H1 (cell line): ENCODE measurements at regions not wholly inside any gene's neighbourhood (a gene's known extent, or its start where the extent isn't known, plus 50 kb on each side); places are given as distances from the start of the nearest gene placed in this dataset.

ENCODE experiments used
- CBX5 ChIP-seq: fragments of 300-800, 300-1000 bp; sonication (generic); IDR thresholded peaks from 2 replicates; pipeline ENCODE4 v1.7.1; 2016; ENCODE audit warnings: antibody characterized with exemption, low read length, low read depth
- KDM5A ChIP-seq: fragments of 200-600 bp; IDR thresholded peaks from 2 replicates; pipeline ENCODE4 v1.7.1; 2012; ENCODE audit warnings: mild to moderate bottlenecking, low read length, inconsistent platforms, mixed read lengths
- RFX5 ChIP-seq: IDR thresholded peaks from 2 replicates; pipeline ENCODE4 v1.6.1; 2011; ENCODE audit warnings: low read depth, low read length, improper control_type of control experiment, borderline replicate concordance
- SP2 ChIP-seq: IDR thresholded peaks from 2 replicates; pipeline ENCODE4 v1.6.1; 2012; ENCODE audit warnings: mild to moderate bottlenecking, low read length, inconsistent platforms
- USF2 ChIP-seq: IDR thresholded peaks from 2 replicates; pipeline ENCODE4 v1.6.1; 2011; ENCODE audit warnings: low read length, improper control_type of control experiment

DNA sequence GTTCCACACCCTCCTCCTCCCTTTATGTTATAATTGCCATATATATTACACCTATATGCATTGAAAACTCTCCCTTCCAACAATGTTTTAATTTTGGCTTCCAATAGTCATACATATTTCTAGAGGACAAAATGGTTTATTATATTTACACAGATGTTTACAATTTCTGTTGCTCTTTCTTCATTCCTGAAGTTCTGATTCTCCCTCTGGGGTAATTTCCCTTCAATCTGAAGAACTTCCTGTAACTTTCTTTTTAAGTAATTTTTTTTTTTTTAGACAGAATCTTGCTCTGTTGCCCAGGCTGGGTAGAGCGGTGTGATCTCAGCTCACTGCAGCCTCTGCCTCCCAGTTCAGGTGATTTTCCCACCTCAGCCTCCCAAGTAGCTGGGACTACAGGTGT, 173.0 kb upstream of the MAP1B start (continued):
- no peak for TF ChIP-seq USF2
- no peak for TF ChIP-seq SP2
- no peak for TF ChIP-seq RFX5
- no peak for TF ChIP-seq CBX5
- no peak for TF ChIP-seq KDM5A
